Thoracic aorta (tissue), 2 donors: ENCODE measurements at regions not wholly inside any gene's neighbourhood (a gene's known extent, or its start where the extent isn't known, plus 50 kb on each side); places are given as distances from the start of the nearest gene placed in this dataset.

Experiments used
- ATAC-seq: fragments of 150-250 bp; one replicate; pipeline ENCODE4 v1.8.0; 2017; ENCODE audit warnings: low read depth; ENCODE audit not compliant: insufficient number of reproducible peaks, low FRiP score
- DNase-seq: peaks from one replicate; pipeline ENCODE4 v3.0.0-alpha.2; 2020; ENCODE audit warnings: low spot score
- H3K27ac ChIP-seq, 2 donors: fragments of 200-600 bp; sonication (generic); 1 replicate in 1 of 2; 2 replicates in 1 of 2; pipeline ENCODE4 v1.5.1; 2016; ENCODE audit warnings: mild to moderate bottlenecking in 2 of 2, moderate library complexity in 2 of 2
- H3K27me3 ChIP-seq: fragments of 200-600 bp; sonication (generic); replicated peaks from 2 replicates; pipeline ENCODE4 v1.6.0; 2016; ENCODE audit warnings: mild to moderate bottlenecking; ENCODE audit not compliant: insufficient read depth
- H3K36me3 ChIP-seq: fragments of 200-600 bp; sonication (generic); one replicate; pipeline ENCODE4 v1.5.1; 2016
- H3K4me1 ChIP-seq, 2 donors: fragments of 200-600 bp; sonication (generic); 1 replicate in 1 of 2; 2 replicates in 1 of 2; pipeline versions ENCODE4 v1.5.1 to v1.6.0; 2016; ENCODE audit warnings: low read depth in 2 of 2, mild to moderate bottlenecking in 1 of 2; ENCODE audit not compliant: control insufficient read depth in 1 of 2
- H3K4me3 ChIP-seq: fragments of 200-600 bp; sonication (generic); 2 replicates; pipeline ENCODE4 v1.5.1; 2016; ENCODE audit warnings: mild to moderate bottlenecking
- H3K9me3 ChIP-seq: fragments of 200-600 bp; sonication (generic); 2 replicates; pipeline ENCODE4 v1.5.1; 2016
- TF ChIP-seq, protein P1 (sequence below): fragments of 200-600 bp; sonication (generic); IDR thresholded peaks from one replicate; pipeline ENCODE4 v1.5.1; 2019; ENCODE audit warnings: antibody characterized with exemption

DNA sequence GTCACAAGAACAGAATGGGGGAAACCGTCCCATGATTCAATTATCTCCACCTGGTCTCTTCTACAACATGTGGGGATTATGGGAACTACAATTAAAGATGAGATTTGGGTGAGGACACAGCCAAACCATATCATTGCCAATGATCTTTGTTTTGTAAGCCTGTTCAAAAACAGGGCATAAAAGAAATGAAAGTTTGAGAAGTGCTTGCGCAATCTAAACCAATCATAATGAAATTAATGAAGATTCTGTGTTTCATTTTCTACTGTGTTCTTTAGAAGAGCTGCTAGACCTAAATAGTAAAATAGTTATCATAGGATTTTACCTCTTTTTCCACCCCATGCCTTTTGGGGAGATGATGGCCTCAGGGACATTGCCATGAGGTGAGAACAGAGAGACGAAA lies 761.3 kb downstream of the HDGFL1 start:
- Histone ChIP-seq H3K4me3 (no peak overlapping the region), H3K27ac (no peak overlapping the region), H3K27me3 (no peaks in the 10 kb centered on the region), H3K36me3 (no peaks in the 10 kb centered on the region), H3K9me3 (no peaks in the 10 kb centered on the region), H3K4me1 (no peaks in the 10 kb centered on the region)
- TF ChIP-seq, protein P1, sequence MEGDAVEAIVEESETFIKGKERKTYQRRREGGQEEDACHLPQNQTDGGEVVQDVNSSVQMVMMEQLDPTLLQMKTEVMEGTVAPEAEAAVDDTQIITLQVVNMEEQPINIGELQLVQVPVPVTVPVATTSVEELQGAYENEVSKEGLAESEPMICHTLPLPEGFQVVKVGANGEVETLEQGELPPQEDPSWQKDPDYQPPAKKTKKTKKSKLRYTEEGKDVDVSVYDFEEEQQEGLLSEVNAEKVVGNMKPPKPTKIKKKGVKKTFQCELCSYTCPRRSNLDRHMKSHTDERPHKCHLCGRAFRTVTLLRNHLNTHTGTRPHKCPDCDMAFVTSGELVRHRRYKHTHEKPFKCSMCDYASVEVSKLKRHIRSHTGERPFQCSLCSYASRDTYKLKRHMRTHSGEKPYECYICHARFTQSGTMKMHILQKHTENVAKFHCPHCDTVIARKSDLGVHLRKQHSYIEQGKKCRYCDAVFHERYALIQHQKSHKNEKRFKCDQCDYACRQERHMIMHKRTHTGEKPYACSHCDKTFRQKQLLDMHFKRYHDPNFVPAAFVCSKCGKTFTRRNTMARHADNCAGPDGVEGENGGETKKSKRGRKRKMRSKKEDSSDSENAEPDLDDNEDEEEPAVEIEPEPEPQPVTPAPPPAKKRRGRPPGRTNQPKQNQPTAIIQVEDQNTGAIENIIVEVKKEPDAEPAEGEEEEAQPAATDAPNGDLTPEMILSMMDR = no peak
- ATAC-seq = no peak
- no peak for DNase-seq

DNA sequence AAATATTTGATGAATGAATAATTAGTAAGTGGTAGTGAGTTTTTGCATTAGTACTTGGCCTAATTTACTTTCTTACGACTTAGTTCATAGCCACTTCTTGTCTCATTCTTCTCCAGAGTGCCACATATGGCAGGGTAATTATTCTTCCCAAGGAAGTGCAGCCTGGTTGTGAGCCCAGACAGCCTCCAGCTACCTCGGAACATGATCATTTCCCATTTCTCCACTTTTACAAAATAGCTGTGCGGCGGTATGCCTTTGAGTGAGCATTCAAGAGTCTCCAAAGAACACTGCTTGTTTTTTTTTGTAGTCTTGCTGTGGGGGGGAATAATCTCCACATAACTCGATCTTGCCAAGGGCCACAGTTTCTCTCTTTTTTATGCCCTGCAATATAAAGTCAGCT lies 765.0 kb downstream of the HDGFL1 start:
- TF ChIP-seq, protein P1 = no peak
- ATAC-seq = no peak
- Histone ChIP-seq H3K4me3 (no peak overlapping the region), H3K27ac (no peak overlapping the region), H3K9me3 (no peaks in the 10 kb centered on the region), H3K36me3 (no peaks in the 10 kb centered on the region), H3K4me1 (no peaks in the 10 kb centered on the region), H3K27me3 (no peaks in the 10 kb centered on the region)
- no peak for DNase-seq

DNA sequence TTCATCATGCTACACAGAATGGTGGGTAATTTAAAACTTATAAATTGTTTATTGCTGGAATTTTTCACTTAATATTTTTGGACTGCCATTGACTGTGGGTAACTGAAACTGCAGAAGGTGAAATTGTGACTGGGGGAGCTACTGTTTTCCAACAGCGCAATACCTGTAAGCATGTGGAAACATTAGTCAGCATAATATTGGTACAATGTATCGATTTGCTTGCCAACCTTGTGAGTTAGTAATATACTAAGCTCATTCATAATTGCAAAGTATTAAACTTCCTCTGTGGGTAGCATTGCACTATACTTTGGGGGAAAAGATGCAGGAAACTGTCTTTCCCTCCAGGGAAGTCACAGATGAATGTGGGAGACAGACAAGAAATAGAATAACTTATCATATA lies 766.5 kb downstream of the HDGFL1 start:
- H3K27ac ChIP-seq = no peak overlapping the region
- no peak for ATAC-seq
- DNase-seq = no peak
- H3K9me3 ChIP-seq = no peaks in the 10 kb centered on the region
- H3K4me3 ChIP-seq = no peak overlapping the region
- H3K4me1 ChIP-seq = no peaks in the 10 kb centered on the region
- no peaks in the 10 kb centered on the region for H3K36me3 ChIP-seq
- H3K27me3 ChIP-seq = no peaks in the 10 kb centered on the region
- TF ChIP-seq, protein P1 = no peak

DNA sequence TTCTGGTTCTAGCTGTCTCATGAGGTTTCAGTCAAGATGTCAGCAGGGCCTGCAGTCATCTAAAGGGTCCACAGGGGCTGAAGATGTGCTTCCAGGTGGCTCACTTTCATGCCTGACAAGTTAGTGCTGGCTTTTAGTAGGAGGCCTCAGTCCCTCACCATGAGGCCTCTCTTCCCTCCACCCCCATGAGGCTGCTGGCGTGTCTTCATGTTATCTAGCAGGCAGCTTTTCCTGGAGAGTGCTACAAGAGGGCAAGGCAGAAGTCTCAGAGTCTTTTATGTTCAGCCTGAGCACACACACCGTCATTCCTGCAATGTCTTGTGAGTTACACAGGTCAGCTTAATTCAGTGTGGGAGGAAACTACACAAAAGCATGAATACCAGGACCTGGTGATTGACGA lies 769.9 kb downstream of the HDGFL1 start:
- ATAC-seq = no peak
- Histone ChIP-seq H3K4me1 (no peaks in the 10 kb centered on the region), H3K27ac (no peak overlapping the region), H3K4me3 (no peak overlapping the region), H3K36me3 (no peaks in the 10 kb centered on the region), H3K9me3 (no peaks in the 10 kb centered on the region), H3K27me3 (no peaks in the 10 kb centered on the region)
- TF ChIP-seq, protein P1 = no peak
- no peak for DNase-seq

DNA sequence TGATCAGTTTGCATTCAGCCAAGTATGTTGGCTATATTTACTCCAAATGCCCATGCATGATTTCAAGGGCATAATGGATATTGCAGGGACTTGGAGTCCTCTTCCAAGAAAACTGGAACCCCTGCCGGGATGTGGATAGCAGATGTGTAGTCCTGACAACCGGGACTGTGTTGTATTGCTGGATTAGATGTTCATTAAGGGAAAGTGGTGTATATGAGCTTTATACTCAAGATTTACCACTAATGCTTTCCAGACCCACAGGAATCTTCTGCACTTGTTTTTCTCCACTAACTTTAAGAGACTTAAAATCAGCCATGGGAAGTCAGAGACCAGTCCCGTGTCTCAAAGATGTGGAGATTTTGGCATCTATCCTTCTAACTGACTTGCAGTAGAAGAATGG lies 770.9 kb downstream of the HDGFL1 start:
- H3K4me3 ChIP-seq = no peak overlapping the region
- no peaks in the 10 kb centered on the region for H3K9me3 ChIP-seq
- H3K36me3 ChIP-seq = no peaks in the 10 kb centered on the region
- TF ChIP-seq, protein P1 = no peak
- DNase-seq = no peak
- ATAC-seq = no peak
- H3K4me1 ChIP-seq = no peaks in the 10 kb centered on the region
- no peak overlapping the region for H3K27ac ChIP-seq
- no peaks in the 10 kb centered on the region for H3K27me3 ChIP-seq
